ENCODE measurements at regions not wholly inside any gene's neighbourhood (a gene's known extent, or its start where the extent isn't known, plus 50 kb on each side); places are given as distances from the start of the nearest gene placed in this dataset.

- POLR2A ChIA-PET, result no interaction called here
- CTCF ChIA-PET, result no interaction called here
- no peak for DNase-seq (ENCODE audit: low read depth)
- no peak overlapping the region for H3K4me3 ChIP-seq (ENCODE audit: low read depth, low read length)
- H3K36me3 ChIP-seq (ENCODE audit: control insufficient read depth, insufficient read depth, low read length), result no peaks in the 10 kb centered on the region
- TF ChIP-seq, protein P1, sequence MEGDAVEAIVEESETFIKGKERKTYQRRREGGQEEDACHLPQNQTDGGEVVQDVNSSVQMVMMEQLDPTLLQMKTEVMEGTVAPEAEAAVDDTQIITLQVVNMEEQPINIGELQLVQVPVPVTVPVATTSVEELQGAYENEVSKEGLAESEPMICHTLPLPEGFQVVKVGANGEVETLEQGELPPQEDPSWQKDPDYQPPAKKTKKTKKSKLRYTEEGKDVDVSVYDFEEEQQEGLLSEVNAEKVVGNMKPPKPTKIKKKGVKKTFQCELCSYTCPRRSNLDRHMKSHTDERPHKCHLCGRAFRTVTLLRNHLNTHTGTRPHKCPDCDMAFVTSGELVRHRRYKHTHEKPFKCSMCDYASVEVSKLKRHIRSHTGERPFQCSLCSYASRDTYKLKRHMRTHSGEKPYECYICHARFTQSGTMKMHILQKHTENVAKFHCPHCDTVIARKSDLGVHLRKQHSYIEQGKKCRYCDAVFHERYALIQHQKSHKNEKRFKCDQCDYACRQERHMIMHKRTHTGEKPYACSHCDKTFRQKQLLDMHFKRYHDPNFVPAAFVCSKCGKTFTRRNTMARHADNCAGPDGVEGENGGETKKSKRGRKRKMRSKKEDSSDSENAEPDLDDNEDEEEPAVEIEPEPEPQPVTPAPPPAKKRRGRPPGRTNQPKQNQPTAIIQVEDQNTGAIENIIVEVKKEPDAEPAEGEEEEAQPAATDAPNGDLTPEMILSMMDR (IDR thresholded peaks at IDR 0.05; ENCODE audit: insufficient read depth, low read depth, low read length), result no peak
- no peaks in the 10 kb centered on the region for H3K27me3 ChIP-seq (ENCODE audit: control insufficient read depth, insufficient read depth, low read length)
Measured at GRCh38 chr22:49656291-49656851, 171.3 kb downstream of the BRD1 start.

DNA sequence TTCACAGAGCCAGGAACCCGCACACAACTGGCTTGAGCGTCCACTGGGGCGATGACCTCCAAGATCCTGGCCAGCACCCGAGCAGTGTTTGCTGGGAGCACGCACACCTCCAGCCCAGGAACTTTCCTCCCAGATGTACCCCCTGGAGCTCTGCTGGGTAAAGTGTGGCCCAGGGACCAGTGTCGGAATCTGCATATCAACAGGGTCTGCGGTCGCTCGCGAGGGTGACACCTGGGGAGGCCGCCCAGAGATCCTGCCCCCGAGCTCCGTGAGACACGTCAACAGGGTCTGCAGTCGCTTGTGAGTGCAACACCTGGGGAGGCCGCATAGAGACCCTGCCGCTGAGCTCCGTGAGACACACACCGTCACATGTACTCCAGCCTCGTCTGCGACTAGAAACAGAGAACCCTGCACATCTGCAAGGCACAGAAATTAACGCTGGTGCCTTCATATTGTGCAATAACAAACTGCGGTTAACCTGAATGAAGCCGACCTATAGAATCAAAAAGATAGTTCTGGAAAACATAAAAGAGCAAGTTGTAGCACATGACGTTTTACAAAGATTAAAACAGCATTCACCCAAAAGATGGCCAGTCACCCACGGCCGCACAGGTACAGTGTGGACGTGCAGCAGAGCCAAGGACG is 172.4 kb downstream of the BRD1 start:
- CTCF ChIA-PET, result no interaction called here

GRCh38 chr22:49650336-49651241 is 177.1 kb downstream of the BRD1 start:
- no peaks in the 10 kb centered on the region for H3K27me3 ChIP-seq (ENCODE audit: control insufficient read depth, insufficient read depth, low read length)
- H3K36me3 ChIP-seq (ENCODE audit: control insufficient read depth, insufficient read depth, low read length), result no peaks in the 10 kb centered on the region
- H3K4me3 ChIP-seq (ENCODE audit: low read depth, low read length), result no peak overlapping the region
- POLR2A ChIA-PET, result no interaction called here
- TF ChIP-seq, protein P1 (IDR thresholded peaks at IDR 0.05; ENCODE audit: insufficient read depth, low read depth, low read length), result no peak
- CTCF ChIA-PET, result no interaction called here
- DNase-seq (ENCODE audit: low read depth), result no peak

More for the DNA sequence above, 172.4 kb downstream of the BRD1 start:
- no peak for DNase-seq (ENCODE audit: low read depth)
- Histone ChIP-seq H3K36me3 (ENCODE audit: control insufficient read depth, insufficient read depth, low read length) (no peaks in the 10 kb centered on the region), H3K27me3 (ENCODE audit: control insufficient read depth, insufficient read depth, low read length) (no peaks in the 10 kb centered on the region), H3K4me3 (ENCODE audit: low read depth, low read length) (no peak overlapping the region)
- POLR2A ChIA-PET, result no interaction called here
- TF ChIP-seq, protein P1 (IDR thresholded peaks at IDR 0.05; ENCODE audit: insufficient read depth, low read depth, low read length), result no peak

DNA sequence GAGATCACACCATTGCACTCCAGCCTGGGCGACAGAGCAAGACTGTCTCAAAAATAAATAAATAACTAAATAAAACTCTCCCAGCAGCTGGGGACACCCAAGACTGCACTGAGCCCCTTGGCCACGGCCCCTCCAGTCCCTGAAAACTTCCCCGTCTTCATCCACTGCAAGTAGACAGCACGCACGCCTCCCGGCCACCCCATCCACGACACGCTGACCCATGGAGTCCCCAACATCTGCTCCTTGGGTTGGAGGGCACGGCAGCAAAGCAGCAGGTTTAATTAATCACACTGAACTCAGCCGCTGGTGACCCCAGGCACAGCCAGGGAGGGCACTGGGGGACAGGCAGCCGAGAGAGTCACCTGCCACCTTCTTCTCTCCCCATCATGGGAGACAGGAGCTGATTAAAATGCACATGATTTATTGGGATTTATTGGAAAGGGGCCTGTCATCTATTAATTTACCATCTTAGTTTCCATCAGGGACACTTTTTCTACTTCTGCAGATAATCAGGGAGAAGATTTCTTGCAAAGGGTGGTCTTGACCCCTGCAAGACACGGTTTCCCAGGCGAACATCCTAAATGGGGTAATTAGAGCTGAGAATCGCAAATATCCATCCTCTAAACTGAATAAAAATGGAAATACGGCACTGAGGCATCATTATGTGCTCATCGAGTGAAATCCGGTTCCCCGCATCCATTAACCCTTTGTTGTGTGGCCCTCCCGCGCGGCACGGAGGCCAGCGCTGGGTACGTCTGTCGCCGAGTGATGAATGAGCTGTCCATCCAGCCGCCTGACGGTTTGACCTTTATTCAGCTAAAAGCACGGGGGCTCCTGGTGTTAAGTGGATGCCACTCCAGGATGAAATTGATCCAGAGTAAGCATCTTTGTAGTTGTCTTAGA is 178.3 kb downstream of the BRD1 start:
- H3K36me3 ChIP-seq (ENCODE audit: control insufficient read depth, insufficient read depth, low read length), result no peaks in the 10 kb centered on the region
- TF ChIP-seq, protein P1 (IDR thresholded peaks at IDR 0.05; ENCODE audit: insufficient read depth, low read depth, low read length), result no peak
- ChIA-PET CTCF (no interaction called here), POLR2A (no interaction called here)
- H3K27me3 ChIP-seq (ENCODE audit: control insufficient read depth, insufficient read depth, low read length), result no peaks in the 10 kb centered on the region
- no peak overlapping the region for H3K4me3 ChIP-seq (ENCODE audit: low read depth, low read length)
- DNase-seq (ENCODE audit: low read depth), result no peak

All from BJ (cell line).